ENCODE measurements at regions not wholly inside any gene's neighbourhood (a gene's known extent, or its start where the extent isn't known, plus 50 kb on each side); places are given as distances from the start of the nearest gene placed in this dataset.

DNA sequence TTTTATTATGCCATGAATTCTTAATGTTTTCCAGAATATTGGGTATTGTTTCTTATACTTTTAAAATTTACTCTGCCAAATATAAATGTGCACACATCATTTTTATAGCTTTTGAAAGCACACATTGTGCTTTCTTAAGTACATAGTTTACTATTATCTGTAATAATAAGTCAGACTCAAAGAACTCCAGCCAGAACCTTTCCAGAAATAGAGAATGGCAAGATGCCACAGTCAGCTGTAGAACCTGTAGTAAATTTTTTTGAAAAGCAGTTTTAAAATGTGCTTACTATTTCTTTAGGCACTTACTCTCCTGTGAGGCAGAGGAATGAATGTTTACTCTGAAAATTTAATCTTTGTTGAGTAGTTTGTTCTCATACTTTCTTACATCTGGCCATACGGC, 1287.1 kb downstream of the PCDH9 start:
- Histone ChIP-seq H3K9ac (ENCODE audit: insufficient read depth, low read depth, low read length) (no peak overlapping the region), H4K20me1 (ENCODE audit: insufficient read depth, low read length) (no peaks in the 10 kb centered on the region), H3K4me2 (ENCODE audit: low read depth, low read length) (no peak overlapping the region), H3K27ac (ENCODE audit: extremely low read length, insufficient read depth, low read length) (no peak overlapping the region), H3K36me3 (replicated peaks in 1 of 2; ENCODE audit: control insufficient read depth in 1 of 2, insufficient read depth in 2 of 2, low read length in 2 of 2) (no peaks in the 10 kb centered on the region), H3K4me3 (replicated peaks in 1 of 3; ENCODE audit: insufficient read depth in 1 of 3, low read depth in 2 of 3, low read length in 3 of 3) (no peak overlapping the region), H3K79me2 (ENCODE audit: insufficient read depth, low read length) (no peaks in the 10 kb centered on the region), H3K4me1 (ENCODE audit: insufficient read depth, low read length) (no peaks in the 10 kb centered on the region), H3K9me3 (ENCODE audit: low read length) (no peaks in the 10 kb centered on the region), H2AFZ (ENCODE audit: low read length) (no peak overlapping the region), H3K27me3 (ENCODE audit: control insufficient read depth in 1 of 2, insufficient read depth in 2 of 2, low read length in 2 of 2) (no peaks in the 10 kb centered on the region)
- ATAC-seq, result no peak
- DNase-seq (ENCODE audit: low spot score), result no peak
- ChIA-PET CTCF (ENCODE audit: low intra/inter-chr PET ratio, low total read pairs) (no interaction called here), POLR2A (no interaction called here)
- in situ Hi-C loops (cut with HindIII; ENCODE audit: extremely low pct_ligation_motif_present, low pct_unique_long_range_greater_than_20kb) (no loop called here), intact Hi-C loops (cut with micrococcal nuclease; ENCODE audit: unreplicated experiment) (no loop called here)
- 0% methylated on average over 1 of the region's 1 CpG for WGBS (ENCODE audit: low lambda C conversion rate)
- TF ChIP-seq, protein P1, sequence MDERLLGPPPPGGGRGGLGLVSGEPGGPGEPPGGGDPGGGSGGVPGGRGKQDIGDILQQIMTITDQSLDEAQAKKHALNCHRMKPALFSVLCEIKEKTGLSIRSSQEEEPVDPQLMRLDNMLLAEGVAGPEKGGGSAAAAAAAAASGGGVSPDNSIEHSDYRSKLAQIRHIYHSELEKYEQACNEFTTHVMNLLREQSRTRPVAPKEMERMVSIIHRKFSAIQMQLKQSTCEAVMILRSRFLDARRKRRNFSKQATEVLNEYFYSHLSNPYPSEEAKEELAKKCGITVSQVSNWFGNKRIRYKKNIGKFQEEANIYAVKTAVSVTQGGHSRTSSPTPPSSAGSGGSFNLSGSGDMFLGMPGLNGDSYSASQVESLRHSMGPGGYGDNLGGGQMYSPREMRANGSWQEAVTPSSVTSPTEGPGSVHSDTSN (CRISPR knock-in tag; IDR thresholded peaks at IDR 0.05), result no peak
- TF ChIP-seq, protein P2, sequence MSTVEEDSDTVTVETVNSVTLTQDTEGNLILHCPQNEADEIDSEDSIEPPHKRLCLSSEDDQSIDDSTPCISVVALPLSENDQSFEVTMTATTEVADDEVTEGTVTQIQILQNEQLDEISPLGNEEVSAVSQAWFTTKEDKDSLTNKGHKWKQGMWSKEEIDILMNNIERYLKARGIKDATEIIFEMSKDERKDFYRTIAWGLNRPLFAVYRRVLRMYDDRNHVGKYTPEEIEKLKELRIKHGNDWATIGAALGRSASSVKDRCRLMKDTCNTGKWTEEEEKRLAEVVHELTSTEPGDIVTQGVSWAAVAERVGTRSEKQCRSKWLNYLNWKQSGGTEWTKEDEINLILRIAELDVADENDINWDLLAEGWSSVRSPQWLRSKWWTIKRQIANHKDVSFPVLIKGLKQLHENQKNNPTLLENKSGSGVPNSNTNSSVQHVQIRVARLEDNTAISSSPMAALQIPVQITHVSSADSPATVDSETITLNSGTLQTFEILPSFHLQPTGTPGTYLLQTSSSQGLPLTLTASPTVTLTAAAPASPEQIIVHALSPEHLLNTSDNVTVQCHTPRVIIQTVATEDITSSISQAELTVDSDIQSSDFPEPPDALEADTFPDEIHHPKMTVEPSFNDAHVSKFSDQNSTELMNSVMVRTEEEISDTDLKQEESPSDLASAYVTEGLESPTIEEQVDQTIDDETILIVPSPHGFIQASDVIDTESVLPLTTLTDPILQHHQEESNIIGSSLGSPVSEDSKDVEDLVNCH (CRISPR knock-in tag; IDR thresholded peaks at IDR 0.05), result no peak
- TF ChIP-seq ATF1 (CRISPR knock-in tag; IDR thresholded peaks at IDR 0.05), result no peak
- TF ChIP-seq, protein P3, sequence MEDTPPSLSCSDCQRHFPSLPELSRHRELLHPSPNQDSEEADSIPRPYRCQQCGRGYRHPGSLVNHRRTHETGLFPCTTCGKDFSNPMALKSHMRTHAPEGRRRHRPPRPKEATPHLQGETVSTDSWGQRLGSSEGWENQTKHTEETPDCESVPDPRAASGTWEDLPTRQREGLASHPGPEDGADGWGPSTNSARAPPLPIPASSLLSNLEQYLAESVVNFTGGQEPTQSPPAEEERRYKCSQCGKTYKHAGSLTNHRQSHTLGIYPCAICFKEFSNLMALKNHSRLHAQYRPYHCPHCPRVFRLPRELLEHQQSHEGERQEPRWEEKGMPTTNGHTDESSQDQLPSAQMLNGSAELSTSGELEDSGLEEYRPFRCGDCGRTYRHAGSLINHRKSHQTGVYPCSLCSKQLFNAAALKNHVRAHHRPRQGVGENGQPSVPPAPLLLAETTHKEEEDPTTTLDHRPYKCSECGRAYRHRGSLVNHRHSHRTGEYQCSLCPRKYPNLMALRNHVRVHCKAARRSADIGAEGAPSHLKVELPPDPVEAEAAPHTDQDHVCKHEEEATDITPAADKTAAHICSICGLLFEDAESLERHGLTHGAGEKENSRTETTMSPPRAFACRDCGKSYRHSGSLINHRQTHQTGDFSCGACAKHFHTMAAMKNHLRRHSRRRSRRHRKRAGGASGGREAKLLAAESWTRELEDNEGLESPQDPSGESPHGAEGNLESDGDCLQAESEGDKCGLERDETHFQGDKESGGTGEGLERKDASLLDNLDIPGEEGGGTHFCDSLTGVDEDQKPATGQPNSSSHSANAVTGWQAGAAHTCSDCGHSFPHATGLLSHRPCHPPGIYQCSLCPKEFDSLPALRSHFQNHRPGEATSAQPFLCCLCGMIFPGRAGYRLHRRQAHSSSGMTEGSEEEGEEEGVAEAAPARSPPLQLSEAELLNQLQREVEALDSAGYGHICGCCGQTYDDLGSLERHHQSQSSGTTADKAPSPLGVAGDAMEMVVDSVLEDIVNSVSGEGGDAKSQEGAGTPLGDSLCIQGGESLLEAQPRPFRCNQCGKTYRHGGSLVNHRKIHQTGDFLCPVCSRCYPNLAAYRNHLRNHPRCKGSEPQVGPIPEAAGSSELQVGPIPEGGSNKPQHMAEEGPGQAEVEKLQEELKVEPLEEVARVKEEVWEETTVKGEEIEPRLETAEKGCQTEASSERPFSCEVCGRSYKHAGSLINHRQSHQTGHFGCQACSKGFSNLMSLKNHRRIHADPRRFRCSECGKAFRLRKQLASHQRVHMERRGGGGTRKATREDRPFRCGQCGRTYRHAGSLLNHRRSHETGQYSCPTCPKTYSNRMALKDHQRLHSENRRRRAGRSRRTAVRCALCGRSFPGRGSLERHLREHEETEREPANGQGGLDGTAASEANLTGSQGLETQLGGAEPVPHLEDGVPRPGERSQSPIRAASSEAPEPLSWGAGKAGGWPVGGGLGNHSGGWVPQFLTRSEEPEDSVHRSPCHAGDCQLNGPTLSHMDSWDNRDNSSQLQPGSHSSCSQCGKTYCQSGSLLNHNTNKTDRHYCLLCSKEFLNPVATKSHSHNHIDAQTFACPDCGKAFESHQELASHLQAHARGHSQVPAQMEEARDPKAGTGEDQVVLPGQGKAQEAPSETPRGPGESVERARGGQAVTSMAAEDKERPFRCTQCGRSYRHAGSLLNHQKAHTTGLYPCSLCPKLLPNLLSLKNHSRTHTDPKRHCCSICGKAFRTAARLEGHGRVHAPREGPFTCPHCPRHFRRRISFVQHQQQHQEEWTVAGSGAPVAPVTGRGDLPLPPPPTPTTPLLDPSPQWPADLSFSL (CRISPR knock-in tag; IDR thresholded peaks at IDR 0.05), result no peak
- TF ChIP-seq, protein P4, sequence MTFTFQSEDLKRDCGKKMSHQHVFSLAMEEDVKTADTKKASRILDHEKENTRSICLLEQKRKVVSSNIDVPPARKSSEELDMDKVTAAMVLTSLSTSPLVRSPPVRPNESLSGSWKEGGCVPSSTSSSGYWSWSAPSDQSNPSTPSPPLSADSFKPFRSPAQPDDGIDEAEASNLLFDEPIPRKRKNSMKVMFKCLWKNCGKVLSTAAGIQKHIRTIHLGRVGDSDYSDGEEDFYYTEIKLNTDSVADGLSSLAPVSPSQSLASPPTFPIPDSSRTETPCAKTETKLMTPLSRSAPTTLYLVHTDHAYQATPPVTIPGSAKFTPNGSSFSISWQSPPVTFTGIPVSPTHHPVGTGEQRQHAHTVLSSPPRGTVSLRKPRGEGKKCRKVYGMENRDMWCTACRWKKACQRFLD (CRISPR knock-in tag; IDR thresholded peaks at IDR 0.05; ENCODE audit: borderline replicate concordance), result no peak
- TF ChIP-seq CBX1 (IDR thresholded peaks at IDR 0.05; ENCODE audit: low read depth), result no peak
- no peak for TF ChIP-seq RNF2 (conservative IDR thresholded peaks at IDR 0.05; ENCODE audit: low read depth)
- TF ChIP-seq ZNF674 (CRISPR knock-in tag; IDR thresholded peaks at IDR 0.05; ENCODE audit: low read depth), result no peak
- TF ChIP-seq, protein P5, sequence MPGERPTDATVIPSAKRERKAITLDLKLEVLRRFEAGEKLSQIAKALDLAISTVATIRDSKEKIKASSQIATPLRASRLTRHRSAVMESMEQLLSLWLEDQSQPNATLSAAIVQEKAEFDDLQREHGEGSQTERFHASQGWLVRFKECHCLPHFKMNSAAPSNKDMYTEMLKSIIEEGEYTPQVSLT (CRISPR knock-in tag; IDR thresholded peaks at IDR 0.05; ENCODE audit: borderline replicate concordance, low read depth), result no peak
- no peak for TF ChIP-seq ZNF773 (CRISPR knock-in tag; IDR thresholded peaks at IDR 0.05; ENCODE audit: borderline replicate concordance)
- no peak for TF ChIP-seq ZNF547 (CRISPR knock-in tag; IDR thresholded peaks at IDR 0.05)
- no peak for TF ChIP-seq SIX1 (CRISPR knock-in tag; IDR thresholded peaks at IDR 0.05; ENCODE audit: borderline replicate concordance)
- no peak for TF ChIP-seq KDM2A (CRISPR knock-in tag; IDR thresholded peaks at IDR 0.05; ENCODE audit: borderline replicate concordance, low read depth)
- TF ChIP-seq TCF7 (IDR thresholded peaks at IDR 0.05; ENCODE audit: low read depth), result no peak
- no peak for TF ChIP-seq ESRRA (CRISPR knock-in tag; IDR thresholded peaks at IDR 0.05; ENCODE audit: low read depth)
- FAIRE-seq, result no peak
- BruUV-seq (replicated peaks), result no TSS peak
